Stimulated activated CD8-positive, alpha-beta memory T cell treated with anti-CD3 and anti-CD28 coated beads, Interleukin-4, amount 100 ng/mL, for 24 hours (primary cell): ENCODE measurements at regions not wholly inside any gene's neighbourhood (a gene's known extent, or its start where the extent isn't known, plus 50 kb on each side); places are given as distances from the start of the nearest gene placed in this dataset.

Experiments used
- DNase-seq: peaks from one replicate; pipeline ENCODE4 v3.0.0-alpha.2; 2020; ENCODE audit warnings: low read depth

- no peak for DNase-seq
These were observed 116.5 kb upstream of the NAV2 start for GRCh38 chr11:19595840-19596751.

GRCh38 chr11:19595499-19595839 lies 117.2 kb upstream of the NAV2 start:
- no peak for DNase-seq

GRCh38 chr11:19594326-19594725 lies 118.3 kb upstream of the NAV2 start:
- no peak for DNase-seq

GRCh38 chr11:19592842-19593241 lies 119.8 kb upstream of the NAV2 start:
- DNase-seq, result no peak

- DNase-seq, result no peak
These were observed 122.9 kb upstream of the NAV2 start for GRCh38 chr11:19589567-19590260.

GRCh38 chr11:19587979-19588378 lies 124.7 kb upstream of the NAV2 start:
- no peak for DNase-seq

GRCh38 chr11:19580646-19581045 lies 132.0 kb upstream of the NAV2 start:
- DNase-seq, result no peak

GRCh38 chr11:19579957-19580356 lies 132.7 kb upstream of the NAV2 start:
- no peak for DNase-seq

- DNase-seq, result no peak
These were observed 133.8 kb upstream of the NAV2 start for GRCh38 chr11:19578871-19579270.

- DNase-seq, result no peak
These were observed 134.5 kb upstream of the NAV2 start for GRCh38 chr11:19577976-19578619.

- no peak for DNase-seq
These were observed 135.2 kb upstream of the NAV2 start for GRCh38 chr11:19577391-19577975.

GRCh38 chr11:19576903-19577302 lies 135.7 kb upstream of the NAV2 start:
- no peak for DNase-seq

GRCh38 chr11:19576054-19576453 lies 136.6 kb upstream of the NAV2 start:
- DNase-seq, result no peak

GRCh38 chr11:19574916-19575315 lies 137.7 kb upstream of the NAV2 start:
- no peak for DNase-seq

- no peak for DNase-seq
These were observed 139.0 kb upstream of the NAV2 start for GRCh38 chr11:19573666-19574065.

- DNase-seq, result no peak
These were observed 140.7 kb upstream of the NAV2 start for GRCh38 chr11:19571906-19572305.

GRCh38 chr11:19570889-19571288 lies 141.7 kb upstream of the NAV2 start:
- no peak for DNase-seq

GRCh38 chr11:19567996-19568395 lies 144.6 kb upstream of the NAV2 start:
- no peak for DNase-seq

- no peak for DNase-seq
These were observed 145.9 kb upstream of the NAV2 start for GRCh38 chr11:19566583-19567379.

- no peak for DNase-seq
These were observed 147.0 kb upstream of the NAV2 start for GRCh38 chr11:19565639-19566038.

- no peak for DNase-seq
These were observed 150.5 kb upstream of the NAV2 start for GRCh38 chr11:19562156-19562555.

GRCh38 chr11:19561011-19561410 lies 151.6 kb upstream of the NAV2 start:
- no peak for DNase-seq
